Suprapubic skin (tissue), 4 donors: ENCODE measurements at regions not wholly inside any gene's neighbourhood (a gene's known extent, or its start where the extent isn't known, plus 50 kb on each side); places are given as distances from the start of the nearest gene placed in this dataset.

ENCODE experiments used
- EP300 ChIP-seq: sonication (generic); formaldehyde crosslinking; IDR thresholded peaks from one replicate; pipeline ENCODE4 v1.6.1; 2017; ENCODE audit warnings: antibody characterized with exemption
- POLR2A ChIP-seq, 2 donors: fragments of 450-650 bp; IDR thresholded peaks; one replicate each; pipeline ENCODE4 v1.6.1; 2017; ENCODE audit warnings: antibody characterized with exemption in 2 of 2, mild to moderate bottlenecking in 2 of 2, moderate library complexity in 2 of 2
- POLR2AphosphoS5 ChIP-seq, 3 donors: sonication (generic); formaldehyde crosslinking; IDR thresholded peaks; one replicate each; pipeline ENCODE4 v1.6.1; 2017; ENCODE audit warnings: antibody characterized with exemption in 3 of 3
- TF ChIP-seq, protein P1 (sequence below), 2 donors: fragments of 200-600 bp in 1 of 2; fragments of 450-650 bp in 1 of 2; sonication (generic) in 1 of 2; IDR thresholded peaks; one replicate each; pipeline ENCODE4 v1.5.1; 2016 to 2019; ENCODE audit warnings: antibody characterized with exemption in 2 of 2, mild to moderate bottlenecking in 1 of 2, moderate library complexity in 1 of 2

DNA sequence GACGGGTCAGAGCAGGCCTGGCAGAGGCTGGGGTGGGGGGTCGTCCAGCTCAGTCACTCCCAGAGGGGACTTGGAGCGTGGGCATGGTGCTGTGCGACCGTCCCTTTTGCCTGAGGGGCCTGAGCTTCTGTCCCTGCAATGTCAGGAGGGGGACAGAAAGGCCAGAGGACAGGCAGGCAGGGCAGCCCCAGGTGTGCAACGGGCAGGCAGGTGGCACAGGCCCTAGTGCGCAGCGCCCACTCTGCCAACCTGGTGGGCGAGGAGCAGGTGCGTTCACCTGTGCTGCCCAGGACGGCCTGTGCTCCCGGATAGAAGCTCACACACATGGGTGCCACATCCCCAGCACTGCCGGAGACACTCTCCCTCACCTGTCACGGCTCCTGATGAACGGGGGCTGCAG lies 78.7 kb upstream of the SLCO4A1 start:
- TF ChIP-seq, protein P1, sequence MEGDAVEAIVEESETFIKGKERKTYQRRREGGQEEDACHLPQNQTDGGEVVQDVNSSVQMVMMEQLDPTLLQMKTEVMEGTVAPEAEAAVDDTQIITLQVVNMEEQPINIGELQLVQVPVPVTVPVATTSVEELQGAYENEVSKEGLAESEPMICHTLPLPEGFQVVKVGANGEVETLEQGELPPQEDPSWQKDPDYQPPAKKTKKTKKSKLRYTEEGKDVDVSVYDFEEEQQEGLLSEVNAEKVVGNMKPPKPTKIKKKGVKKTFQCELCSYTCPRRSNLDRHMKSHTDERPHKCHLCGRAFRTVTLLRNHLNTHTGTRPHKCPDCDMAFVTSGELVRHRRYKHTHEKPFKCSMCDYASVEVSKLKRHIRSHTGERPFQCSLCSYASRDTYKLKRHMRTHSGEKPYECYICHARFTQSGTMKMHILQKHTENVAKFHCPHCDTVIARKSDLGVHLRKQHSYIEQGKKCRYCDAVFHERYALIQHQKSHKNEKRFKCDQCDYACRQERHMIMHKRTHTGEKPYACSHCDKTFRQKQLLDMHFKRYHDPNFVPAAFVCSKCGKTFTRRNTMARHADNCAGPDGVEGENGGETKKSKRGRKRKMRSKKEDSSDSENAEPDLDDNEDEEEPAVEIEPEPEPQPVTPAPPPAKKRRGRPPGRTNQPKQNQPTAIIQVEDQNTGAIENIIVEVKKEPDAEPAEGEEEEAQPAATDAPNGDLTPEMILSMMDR (IDR thresholded peaks at IDR 0.05) = no peak
- TF ChIP-seq POLR2A (IDR thresholded peaks at IDR 0.05) (no peak), POLR2AphosphoS5 (IDR thresholded peaks at IDR 0.05) (no peak), EP300 (no peak)
